Erythroblast (primary cell): ENCODE measurements at regions not wholly inside any gene's neighbourhood (a gene's known extent, or its start where the extent isn't known, plus 50 kb on each side); places are given as distances from the start of the nearest gene placed in this dataset.
"Not testable (repeated sequence)": the region's sequence is repeated elsewhere in the genome, so short reads cannot be mapped to it uniquely, and the experiment has no call there.

ENCODE experiments used
- DNase-seq, 2 experiments: peaks; one replicate each; lab custom pipeline; 2025; lab: John Stamatoyannopoulos, UW
- GATA1 ChIP-seq: IDR thresholded peaks from 2 replicates; pipeline ENCODE4 v1.6.1; 2011; ENCODE audit warnings: low read depth, mild to moderate bottlenecking, control low read depth, low read length, moderate library complexity
- POLR2A ChIP-seq: IDR thresholded peaks from 2 replicates; pipeline ENCODE4 v1.6.1; 2011; ENCODE audit warnings: mild to moderate bottlenecking, low read length

DNA sequence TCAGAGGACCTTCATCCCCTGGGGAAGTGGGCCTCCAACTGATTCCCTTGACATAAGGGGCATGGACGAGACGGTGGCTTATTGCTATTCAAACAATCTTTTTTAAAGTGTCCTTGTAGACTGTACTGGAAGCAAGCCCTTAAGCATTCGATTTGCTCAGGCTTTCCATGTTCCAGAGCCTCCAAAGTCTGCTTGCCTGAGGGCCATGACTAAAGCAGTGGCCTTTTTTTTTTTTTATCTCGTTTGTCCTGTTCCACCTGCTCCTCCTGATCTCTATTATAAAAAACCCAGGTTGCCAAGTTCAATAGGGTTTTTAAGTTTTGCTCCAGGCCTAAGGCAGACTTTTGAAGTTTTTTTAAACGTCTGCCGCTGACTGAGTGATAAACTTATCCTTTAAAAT is 103.7 kb upstream of the AADAT start:
- TF ChIP-seq GATA1 (no peak), POLR2A (no peak)
- no peak for DNase-seq

DNA sequence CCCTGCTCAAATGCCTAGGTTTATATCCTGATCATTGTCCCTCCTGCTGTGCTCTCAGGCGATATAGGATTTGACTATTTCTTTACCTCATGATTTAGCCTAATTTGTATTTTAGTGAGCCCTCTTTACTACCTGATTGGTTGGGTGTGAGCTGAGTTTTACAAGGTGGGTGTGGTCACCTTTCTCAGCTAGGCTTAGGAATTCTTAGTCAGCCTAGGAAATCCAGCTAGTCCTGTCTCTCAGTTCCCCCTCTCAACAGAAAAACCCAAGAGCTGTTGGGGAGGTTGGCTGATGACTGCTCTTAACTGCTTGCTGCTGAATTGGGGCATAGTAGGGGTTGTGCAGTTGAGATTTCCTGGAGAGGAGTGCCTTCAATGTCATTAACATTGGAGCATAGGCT is 100.5 kb upstream of the AADAT start:
- TF ChIP-seq POLR2A (no peak), GATA1 (no peak)

DNA sequence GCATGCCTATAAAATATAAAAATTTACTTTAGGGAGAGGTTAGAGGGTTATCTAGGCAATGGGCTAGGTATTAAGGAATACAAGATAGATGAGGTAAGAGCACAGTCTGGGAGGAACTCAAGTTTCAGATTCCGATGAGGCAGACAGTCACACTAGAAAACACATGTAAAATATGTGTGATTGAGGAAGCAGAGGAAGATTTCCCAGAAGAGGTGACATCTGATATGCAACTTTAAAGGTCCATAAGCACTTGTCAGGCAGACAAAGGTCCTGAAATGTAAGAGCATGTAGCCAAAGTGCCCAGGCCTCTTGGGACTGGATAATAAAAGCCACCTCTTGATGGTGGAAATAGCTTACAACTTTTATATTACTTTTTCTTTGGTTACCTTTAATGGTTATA is 81.1 kb upstream of the AADAT start:
- no peak for TF ChIP-seq POLR2A
- no peak for TF ChIP-seq GATA1

More for the DNA sequence above, 100.5 kb upstream of the AADAT start:
- DNase-seq: no peak

DNA sequence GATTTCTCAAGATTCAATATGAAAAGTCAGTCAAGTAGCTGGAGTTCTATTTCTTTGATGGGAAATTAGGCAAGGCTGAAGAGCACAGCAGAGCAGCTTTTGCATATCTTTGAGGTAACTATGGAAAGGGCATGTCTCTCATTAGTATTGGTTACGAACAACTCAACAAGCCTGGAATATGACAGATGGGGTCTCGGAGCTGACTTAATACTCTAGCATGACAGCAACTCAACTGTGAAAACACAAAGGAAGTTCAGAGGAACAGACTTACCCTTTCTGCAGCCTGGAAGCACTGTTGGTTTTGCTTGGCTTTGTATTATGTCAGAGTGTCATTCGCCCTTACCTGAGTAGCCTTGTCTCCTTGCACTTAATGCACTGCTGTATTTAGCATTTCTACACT is 79.9 kb upstream of the AADAT start:
- no peak for DNase-seq
- TF ChIP-seq GATA1: no peak
- no peak for TF ChIP-seq POLR2A

More for the DNA sequence above, 81.1 kb upstream of the AADAT start:
- no peak for DNase-seq

GRCh38 chr4:170167678-170168077 is 77.9 kb upstream of the AADAT start:
- no peak for DNase-seq
- TF ChIP-seq POLR2A (no peak), GATA1 (no peak)

DNA sequence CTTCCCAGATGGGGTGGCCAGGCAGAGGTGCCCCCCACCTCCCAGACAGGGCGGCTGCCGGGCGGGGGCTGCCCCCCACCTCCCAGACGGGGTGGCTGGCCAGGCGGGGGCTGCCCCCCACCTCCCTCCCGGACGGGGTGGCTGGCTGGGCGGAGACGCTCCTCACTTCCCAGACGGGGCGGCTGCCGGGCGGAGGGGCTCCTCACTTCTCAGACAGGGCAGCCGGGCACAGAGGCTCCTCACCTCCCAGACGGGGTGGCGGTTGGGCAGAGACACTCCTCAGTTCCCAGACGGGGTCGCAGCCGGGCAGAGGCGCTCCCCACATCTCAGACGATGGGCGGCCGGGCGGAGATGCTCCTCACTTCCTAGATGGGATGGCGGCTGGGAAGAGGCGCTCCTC is 76.4 kb upstream of the AADAT start:
- not testable (repeated sequence) for DNase-seq

GRCh38 chr4:170162416-170162815 is 72.7 kb upstream of the AADAT start:
- DNase-seq: no peak
- no peak for TF ChIP-seq GATA1
- no peak for TF ChIP-seq POLR2A

DNA sequence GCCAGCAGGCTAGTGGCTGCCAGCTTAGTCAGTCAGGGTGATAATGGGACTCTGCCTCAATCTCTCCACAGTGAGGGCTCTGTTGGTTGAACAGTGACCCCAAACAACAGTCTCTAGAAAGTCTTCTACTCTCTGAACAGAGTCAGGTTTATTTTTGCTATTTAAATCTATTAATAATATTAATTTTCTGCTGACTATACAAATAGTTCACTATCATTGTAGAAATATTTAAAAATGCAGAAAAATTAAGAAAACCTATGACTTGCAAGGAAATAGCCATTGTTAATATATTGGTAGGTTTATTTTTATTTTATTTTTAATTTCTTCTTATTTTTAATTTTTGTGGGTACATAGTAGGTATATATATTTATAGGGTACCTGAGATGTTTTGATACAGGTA is 67.9 kb upstream of the AADAT start:
- DNase-seq: no peak
- TF ChIP-seq POLR2A: no peak
- no peak for TF ChIP-seq GATA1

- TF ChIP-seq GATA1 (no peak), POLR2A (no peak)
- no peak for DNase-seq
Measured at GRCh38 chr4:170145120-170145519, 55.4 kb upstream of the AADAT start.

DNA sequence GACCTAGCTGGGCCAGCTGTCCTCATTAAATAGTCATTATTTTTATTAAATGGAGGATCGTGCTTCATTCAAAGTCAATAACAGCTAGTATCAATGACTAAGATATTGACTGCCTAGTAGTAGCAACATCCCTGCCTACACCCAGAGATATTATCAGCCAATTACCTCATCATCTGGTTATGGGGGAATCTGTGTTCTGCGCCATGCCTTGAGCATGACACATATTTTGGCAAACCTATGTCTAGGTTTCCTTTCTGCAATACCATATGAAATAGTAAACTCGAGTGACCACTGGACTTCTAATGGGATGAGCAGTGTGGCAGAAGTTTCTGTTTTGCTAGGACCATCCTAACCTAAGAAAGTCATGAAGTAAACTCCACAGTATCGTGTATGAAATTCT is 50.0 kb upstream of the AADAT start:
- TF ChIP-seq POLR2A (no peak), GATA1 (no peak)
- no peak for DNase-seq
